BJ (cell line): ENCODE measurements at regions not wholly inside any gene's neighbourhood (a gene's known extent, or its start where the extent isn't known, plus 50 kb on each side); places are given as distances from the start of the nearest gene placed in this dataset.

ENCODE experiments used
- CTCF ChIA-PET: fragments of 350-600 bp; formaldehyde crosslinking; extraction: SDS; loops from one replicate; lab custom pipeline; 2021; ENCODE audit warnings: antibody characterized with exemption, inconsistent platforms; lab: Yijun Ruan, JAX
- POLR2A ChIA-PET: fragments of 300-600 bp; sonication (Branson Sonifier 250); formaldehyde crosslinking; extraction: SDS; loops from one replicate; lab custom pipeline; 2021; ENCODE audit warnings: antibody characterized with exemption; lab: Charles Lee
- DNase-seq: peaks from one replicate; pipeline ENCODE4 v3.0.0-alpha.2; 2011; ENCODE audit warnings: low read depth
- H3K27me3 ChIP-seq: 2 replicates; pipeline ENCODE4 v1.6.0; 2011; ENCODE audit warnings: low read length; ENCODE audit not compliant: control insufficient read depth, insufficient read depth
- H3K36me3 ChIP-seq: 2 replicates; pipeline ENCODE4 v1.5.1; 2011; ENCODE audit warnings: low read length; ENCODE audit not compliant: control insufficient read depth, insufficient read depth
- H3K4me3 ChIP-seq: 2 replicates; pipeline ENCODE4 v1.5.1; 2011; ENCODE audit warnings: low read depth, mild to moderate bottlenecking, control low read depth, low read length
- CTCF ChIP-seq: IDR thresholded peaks from 2 replicates; pipeline ENCODE4 v1.5.1; 2011; ENCODE audit warnings: low read depth, mild to moderate bottlenecking, control low read depth, inconsistent platforms, low read length, moderate library complexity; ENCODE audit not compliant: insufficient read depth

DNA sequence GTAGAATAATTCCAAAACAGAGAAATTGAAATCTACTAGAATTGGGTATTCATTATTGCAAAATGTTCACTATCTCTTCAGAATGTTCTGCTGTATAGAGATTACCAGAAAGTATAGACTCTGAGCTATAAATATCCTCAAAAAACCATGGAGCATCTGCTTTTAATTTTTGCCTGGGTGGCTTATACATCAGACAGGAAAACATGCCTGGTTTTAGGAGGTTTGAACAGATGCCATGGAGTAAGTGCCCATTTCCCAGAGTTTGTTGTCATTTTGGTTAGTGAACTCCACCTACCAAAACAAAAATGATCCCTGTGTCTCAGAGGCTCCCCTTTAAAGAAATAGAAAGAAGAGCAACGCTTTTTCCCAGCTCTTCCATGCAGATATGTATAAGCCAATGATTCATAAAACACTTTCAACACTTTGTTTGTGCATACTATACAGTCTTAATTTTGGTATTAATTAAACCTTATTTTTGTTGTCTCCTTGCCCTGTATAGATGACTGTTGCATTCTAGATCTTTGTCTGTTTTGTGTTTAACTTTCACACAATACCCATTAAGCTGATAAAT is 68.7 kb downstream of the MEPE start:
- H3K4me3 ChIP-seq, result no peak overlapping the region
- no peak for TF ChIP-seq CTCF
- no peaks in the 10 kb centered on the region for H3K36me3 ChIP-seq
- peaks cover 4% of the 10 kb centered on the region; the same call in 1 of the 2 replicates for H3K27me3 ChIP-seq
- ChIA-PET POLR2A (no interaction called here), CTCF (interaction anchor here (0.6 to 1.3 kb wide), 2 partner anchors 10 to 527 kb away, joined by 3 to 4 read pairs; no protein-coding TSS in a partner anchor)
- no peak for DNase-seq

GRCh38 chr4:87904639-87905160 is 70.8 kb upstream of the SPP1 start:
- H3K27me3 ChIP-seq, result peaks cover 3% of the 10 kb centered on the region
- ChIA-PET POLR2A (no interaction called here), CTCF (no interaction called here)
- DNase-seq, result no peak
- no peak overlapping the region for H3K4me3 ChIP-seq
- no peaks in the 10 kb centered on the region for H3K36me3 ChIP-seq
- no peak for TF ChIP-seq CTCF

DNA sequence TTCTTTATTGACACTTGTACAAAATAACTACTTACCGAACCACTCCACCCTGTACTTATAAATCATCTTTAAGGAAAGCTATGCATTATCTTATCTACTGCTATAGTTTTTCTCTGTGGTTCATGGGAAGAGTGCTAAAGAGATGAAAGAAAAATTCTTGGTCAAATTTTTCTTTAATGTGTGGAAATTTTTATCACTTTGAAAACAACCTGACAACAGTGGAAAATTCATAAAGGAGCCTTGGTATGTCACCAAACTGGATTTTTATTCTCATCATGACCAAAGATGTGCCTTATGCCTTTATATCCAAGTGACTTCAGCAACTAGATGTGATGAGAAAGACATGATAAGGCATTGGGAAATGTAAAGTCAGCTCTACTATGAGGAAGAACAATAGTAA is 67.2 kb upstream of the SPP1 start:
- Histone ChIP-seq H3K4me3 (no peak overlapping the region), H3K27me3 (peaks cover 11% of the 10 kb centered on the region), H3K36me3 (no peaks in the 10 kb centered on the region)
- POLR2A ChIA-PET, result no interaction called here
- no peak for DNase-seq
- CTCF ChIA-PET, result no interaction called here
- no peak for TF ChIP-seq CTCF

- Histone ChIP-seq H3K27me3 (peaks cover 12% of the 10 kb centered on the region), H3K36me3 (no peaks in the 10 kb centered on the region), H3K4me3 (no peak overlapping the region)
- ChIA-PET POLR2A (no interaction called here), CTCF (interaction anchor here (1.1 kb wide), 1 partner anchor 13 kb away, joined by 3 read pairs; no protein-coding TSS in a partner anchor)
- no peak for DNase-seq
- no peak for TF ChIP-seq CTCF
These were observed 64.7 kb upstream of the SPP1 start for GRCh38 chr4:87910795-87911194.

GRCh38 chr4:87911252-87911774 is 64.2 kb upstream of the SPP1 start:
- no peak for TF ChIP-seq CTCF
- Histone ChIP-seq H3K27me3 (peaks cover 12% of the 10 kb centered on the region), H3K36me3 (no peaks in the 10 kb centered on the region), H3K4me3 (no peak overlapping the region)
- CTCF ChIA-PET, result interaction anchor here (1.6 kb wide), 1 partner anchor 10 kb away, joined by 4 read pairs; no protein-coding TSS in a partner anchor
- no peak for DNase-seq
- POLR2A ChIA-PET, result no interaction called here
